Peyer's patch (tissue), 4 donors: ENCODE measurements at regions not wholly inside any gene's neighbourhood (a gene's known extent, or its start where the extent isn't known, plus 50 kb on each side); places are given as distances from the start of the nearest gene placed in this dataset.
A peak's percentile ranks its signal among the peaks of the same experiment; 100 is the strongest.

Experiments
- DNase-seq, 3 donors: peaks; one replicate each; pipeline ENCODE4 v3.0.0-alpha.2; 2017 to 2019
- H3K27ac ChIP-seq, 4 donors: fragments of 200-600 bp; sonication (generic); one replicate each; pipeline ENCODE4 v1.5.1; 2016 to 2019
- H3K27me3 ChIP-seq, 2 donors: fragments of 200-600 bp; sonication (generic); one replicate each; pipeline ENCODE4 v1.5.1; 2019
- H3K36me3 ChIP-seq, 3 donors: fragments of 200-600 bp; sonication (generic); one replicate each; pipeline ENCODE4 v1.5.1; 2016 to 2019
- H3K4me1 ChIP-seq, 4 donors: fragments of 200-600 bp; sonication (generic); one replicate each; pipeline ENCODE4 v1.5.1; 2016 to 2019
- H3K4me3 ChIP-seq, 4 donors: fragments of 200-600 bp; sonication (generic); 1 replicate in 3 of 4; 2 replicates in 1 of 4; pipeline ENCODE4 v1.5.1; 2016 to 2019; ENCODE audit warnings: mild to moderate bottlenecking in 1 of 4
- H3K9me3 ChIP-seq, 4 donors: fragments of 200-600 bp; sonication (generic); one replicate each; pipeline ENCODE4 v1.5.1; 2016 to 2019; ENCODE audit warnings: mild to moderate bottlenecking in 1 of 4
- POLR2A ChIP-seq, 2 donors: fragments of 450-650 bp; IDR thresholded peaks; one replicate each; pipeline ENCODE4 v1.5.1; 2017; ENCODE audit warnings: antibody characterized with exemption in 2 of 2, mild to moderate bottlenecking in 2 of 2, moderate library complexity in 2 of 2
- TF ChIP-seq, protein P1 (sequence below), 6 experiments: fragments of 450-650 bp in 4 of 6; fragments of 200-600 bp in 2 of 6; sonication (generic) in 1 of 6; IDR thresholded peaks; one replicate each; pipeline ENCODE4 v1.5.1; 2017 to 2019; ENCODE audit warnings: antibody characterized with exemption in 6 of 6, mild to moderate bottlenecking in 3 of 6, moderate library complexity in 1 of 6

DNA sequence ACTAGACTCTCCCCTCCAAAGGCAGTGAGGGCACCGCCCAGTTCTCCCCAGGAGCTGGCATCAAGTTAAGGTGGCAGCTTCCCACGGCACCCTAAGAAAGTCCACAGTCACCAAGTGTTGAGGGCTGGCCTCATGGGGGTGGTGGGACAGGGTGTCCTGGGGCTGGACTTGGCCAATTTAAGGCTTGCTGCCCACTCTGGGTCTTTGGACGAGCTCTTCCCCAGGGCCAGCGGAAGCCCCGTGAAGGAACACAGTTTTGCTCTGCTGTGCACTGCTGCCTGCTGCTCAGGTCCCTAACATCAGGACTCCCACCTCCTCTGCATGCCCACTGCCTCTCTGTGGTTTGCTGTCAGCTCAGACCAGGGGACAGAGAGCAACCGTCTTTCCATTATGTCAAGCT lies 57.3 kb upstream of the TMEM72 start:
- TF ChIP-seq, protein P1, sequence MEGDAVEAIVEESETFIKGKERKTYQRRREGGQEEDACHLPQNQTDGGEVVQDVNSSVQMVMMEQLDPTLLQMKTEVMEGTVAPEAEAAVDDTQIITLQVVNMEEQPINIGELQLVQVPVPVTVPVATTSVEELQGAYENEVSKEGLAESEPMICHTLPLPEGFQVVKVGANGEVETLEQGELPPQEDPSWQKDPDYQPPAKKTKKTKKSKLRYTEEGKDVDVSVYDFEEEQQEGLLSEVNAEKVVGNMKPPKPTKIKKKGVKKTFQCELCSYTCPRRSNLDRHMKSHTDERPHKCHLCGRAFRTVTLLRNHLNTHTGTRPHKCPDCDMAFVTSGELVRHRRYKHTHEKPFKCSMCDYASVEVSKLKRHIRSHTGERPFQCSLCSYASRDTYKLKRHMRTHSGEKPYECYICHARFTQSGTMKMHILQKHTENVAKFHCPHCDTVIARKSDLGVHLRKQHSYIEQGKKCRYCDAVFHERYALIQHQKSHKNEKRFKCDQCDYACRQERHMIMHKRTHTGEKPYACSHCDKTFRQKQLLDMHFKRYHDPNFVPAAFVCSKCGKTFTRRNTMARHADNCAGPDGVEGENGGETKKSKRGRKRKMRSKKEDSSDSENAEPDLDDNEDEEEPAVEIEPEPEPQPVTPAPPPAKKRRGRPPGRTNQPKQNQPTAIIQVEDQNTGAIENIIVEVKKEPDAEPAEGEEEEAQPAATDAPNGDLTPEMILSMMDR (IDR thresholded peaks at IDR 0.05): no peak
- TF ChIP-seq POLR2A (IDR thresholded peaks at IDR 0.05): no peak
- H3K27me3 ChIP-seq: no peaks in the 10 kb centered on the region
- H3K27ac ChIP-seq: no peak overlapping the region
- H3K36me3 ChIP-seq: no peaks in the 10 kb centered on the region
- no peaks in the 10 kb centered on the region for H3K4me1 ChIP-seq
- no peak overlapping the region for H3K4me3 ChIP-seq
- no peaks in the 10 kb centered on the region for H3K9me3 ChIP-seq
- no peak for DNase-seq

DNA sequence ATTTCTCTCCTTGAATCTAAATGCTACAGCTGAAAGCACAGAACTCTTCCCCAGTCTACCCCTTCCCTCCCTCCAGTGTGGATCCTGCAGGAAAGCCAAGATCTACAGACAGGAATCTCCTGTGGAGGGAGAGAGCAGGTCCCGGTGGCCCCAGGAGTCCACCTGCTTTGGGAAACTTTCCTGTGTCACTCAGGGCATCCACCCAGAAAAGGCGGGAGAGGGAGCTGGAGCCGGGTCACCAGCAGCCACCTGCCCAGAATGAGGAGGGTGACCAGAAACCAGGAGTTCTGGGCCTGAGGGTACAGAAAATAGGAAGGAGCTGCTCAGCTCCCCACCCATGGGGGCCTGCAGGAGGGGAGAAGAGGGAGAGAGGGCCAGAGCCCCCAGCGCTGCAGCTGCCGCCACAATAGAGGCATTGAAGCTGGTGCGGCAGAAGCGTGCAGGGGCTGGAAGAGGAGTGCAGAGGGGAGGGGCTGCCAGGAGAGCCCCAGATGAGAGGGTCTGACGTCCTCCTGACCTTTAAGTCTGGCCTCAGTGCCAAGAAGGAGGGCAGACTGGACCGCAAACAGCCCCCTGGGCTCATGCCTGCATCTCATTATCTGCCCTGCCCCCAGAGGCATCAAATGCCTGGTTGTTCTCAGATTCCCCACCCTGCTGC lies 56.3 kb upstream of the TMEM72 start:
- Histone ChIP-seq H3K4me3 (no peak overlapping the region), H3K27me3 (no peaks in the 10 kb centered on the region), H3K36me3 (no peaks in the 10 kb centered on the region), H3K9me3 (no peaks in the 10 kb centered on the region), H3K27ac (no peak overlapping the region), H3K4me1 (no peaks in the 10 kb centered on the region)
- DNase-seq: no peak
- TF ChIP-seq, protein P1 (IDR thresholded peaks at IDR 0.05): no peak
- no peak for TF ChIP-seq POLR2A (IDR thresholded peaks at IDR 0.05)

DNA sequence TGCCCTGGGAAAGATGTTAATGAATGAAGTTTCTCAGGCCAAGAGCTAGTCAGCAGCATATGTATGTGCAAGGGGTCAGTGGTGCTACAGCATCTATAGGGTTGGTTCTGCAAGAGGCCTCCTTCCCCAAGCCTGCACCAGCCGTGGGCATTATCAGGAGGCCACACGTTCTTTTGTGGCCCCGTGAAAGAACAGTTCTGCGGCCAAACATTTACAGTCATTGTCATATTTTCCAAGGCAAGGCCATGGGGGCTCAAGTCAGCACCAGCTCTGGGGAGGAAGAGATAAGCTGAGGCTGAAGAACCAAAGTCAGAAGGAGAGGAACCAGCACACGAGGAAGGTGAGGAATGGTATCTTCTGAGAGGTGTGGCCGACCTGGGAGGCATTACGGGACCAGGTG lies 54.4 kb upstream of the TMEM72 start:
- no peak for TF ChIP-seq POLR2A (IDR thresholded peaks at IDR 0.05)
- no peaks in the 10 kb centered on the region for H3K9me3 ChIP-seq
- H3K4me1 ChIP-seq: no peaks in the 10 kb centered on the region
- no peak for DNase-seq
- no peaks in the 10 kb centered on the region for H3K27me3 ChIP-seq
- H3K27ac ChIP-seq: no peak overlapping the region
- no peak overlapping the region for H3K4me3 ChIP-seq
- no peaks in the 10 kb centered on the region for H3K36me3 ChIP-seq

DNA sequence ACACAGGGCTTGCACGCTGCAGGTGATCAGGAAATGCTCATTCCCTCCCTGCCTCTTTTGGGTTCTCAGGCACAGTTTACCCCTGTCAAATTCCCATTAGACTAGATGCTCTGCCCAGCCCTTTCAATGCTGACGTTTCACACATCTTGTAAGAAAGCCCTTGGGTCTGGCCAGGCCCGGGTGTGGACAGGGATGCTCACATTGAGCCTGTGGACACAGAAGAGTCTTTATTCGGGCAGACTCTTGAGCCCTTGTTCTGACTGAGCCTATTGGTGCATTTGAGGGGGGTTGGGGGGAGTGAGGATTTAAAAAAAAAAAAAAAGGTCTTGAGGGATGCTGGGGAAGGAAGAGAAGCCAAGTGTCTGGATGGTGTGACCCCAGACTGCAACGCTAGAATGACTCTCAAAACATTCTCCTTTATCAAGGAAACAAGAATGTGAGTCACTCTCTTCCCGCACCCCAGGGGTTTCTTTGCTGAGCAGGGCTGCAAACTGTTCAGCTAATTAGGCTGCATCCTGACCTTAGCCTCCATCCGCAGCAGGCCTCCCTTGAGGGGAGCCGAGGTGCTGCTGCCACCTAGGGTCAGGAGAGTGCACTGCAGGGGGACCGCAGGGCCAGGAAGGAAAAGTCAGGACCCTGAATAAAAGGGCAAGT lies 53.6 kb upstream of the TMEM72 start:
- no peaks in the 10 kb centered on the region for H3K9me3 ChIP-seq
- TF ChIP-seq, protein P1 (IDR thresholded peaks at IDR 0.05): peak; percentile 67 to 89 (median 78)
- no peak for TF ChIP-seq POLR2A (IDR thresholded peaks at IDR 0.05)
- peak in 2 of 3 donors; percentile 35 to 67 for DNase-seq
- H3K27ac ChIP-seq: no peak overlapping the region
- H3K36me3 ChIP-seq: no peaks in the 10 kb centered on the region
- H3K27me3 ChIP-seq: no peaks in the 10 kb centered on the region
- no peaks in the 10 kb centered on the region for H3K4me1 ChIP-seq
- H3K4me3 ChIP-seq: no peak overlapping the region

DNA sequence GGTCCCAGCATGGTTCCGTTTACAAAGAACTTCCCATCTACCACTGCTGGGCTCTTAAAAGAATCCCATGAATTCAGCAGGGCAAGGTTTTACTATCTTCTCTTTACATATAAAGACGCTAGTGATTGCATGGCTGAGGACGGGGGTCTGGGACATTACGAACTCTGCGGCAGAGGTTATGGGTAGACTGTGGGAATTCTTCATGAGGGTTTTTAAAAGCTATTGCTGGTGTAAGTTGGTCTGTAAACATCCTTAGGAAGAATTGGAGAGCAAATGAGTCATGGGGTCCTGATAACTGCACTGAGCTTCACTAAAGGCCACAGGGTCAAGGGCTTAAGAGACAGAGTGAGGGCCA lies 53.1 kb upstream of the TMEM72 start:
- H3K27me3 ChIP-seq: no peaks in the 10 kb centered on the region
- H3K27ac ChIP-seq: no peak overlapping the region
- H3K4me1 ChIP-seq: no peaks in the 10 kb centered on the region
- TF ChIP-seq, protein P1 (IDR thresholded peaks at IDR 0.05): no peak
- no peak for TF ChIP-seq POLR2A (IDR thresholded peaks at IDR 0.05)
- DNase-seq: no peak
- no peak overlapping the region for H3K4me3 ChIP-seq
- no peaks in the 10 kb centered on the region for H3K36me3 ChIP-seq
- no peaks in the 10 kb centered on the region for H3K9me3 ChIP-seq

DNA sequence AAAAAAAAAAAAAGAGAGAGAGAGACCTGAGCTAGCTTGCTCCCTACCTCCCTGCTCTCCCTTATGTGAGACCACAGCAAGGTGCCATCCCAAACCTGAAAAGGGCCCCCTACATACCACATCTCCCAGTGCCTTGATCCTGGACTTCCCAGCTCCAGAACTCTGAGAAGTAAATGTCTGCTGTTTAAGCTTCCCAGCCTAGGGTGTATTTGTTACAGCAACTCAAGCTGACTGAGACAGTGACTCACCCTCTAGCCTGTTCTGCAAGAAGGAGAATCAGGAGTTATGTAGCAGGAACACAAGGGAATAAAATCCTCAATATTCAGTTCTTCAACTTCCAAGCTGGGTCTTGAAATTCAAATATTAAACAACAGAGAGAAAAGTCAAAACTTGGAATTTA lies 52.1 kb upstream of the TMEM72 start:
- H3K36me3 ChIP-seq: no peaks in the 10 kb centered on the region
- no peaks in the 10 kb centered on the region for H3K4me1 ChIP-seq
- no peaks in the 10 kb centered on the region for H3K9me3 ChIP-seq
- H3K4me3 ChIP-seq: no peak overlapping the region
- DNase-seq: no peak
- no peak overlapping the region for H3K27ac ChIP-seq
- no peaks in the 10 kb centered on the region for H3K27me3 ChIP-seq
- TF ChIP-seq, protein P1 (IDR thresholded peaks at IDR 0.05): no peak
- TF ChIP-seq POLR2A (IDR thresholded peaks at IDR 0.05): no peak
